Activated CD8-positive, alpha-beta T cell treated with anti-CD3 and anti-CD28 coated beads, Interleukin-2, amount 10 ng/mL, durations not matched to agents 7 days and 5 days (primary cell): ENCODE measurements at regions not wholly inside any gene's neighbourhood (a gene's known extent, or its start where the extent isn't known, plus 50 kb on each side); places are given as distances from the start of the nearest gene placed in this dataset.

Source experiments
- ATAC-seq: fragments of 150-1000 bp; cut with Tn5 transposase; one replicate; pipeline ENCODE4 v1.10.0; 2021; ENCODE audit warnings: moderate library complexity
- CTCF ChIA-PET: fragments of 350-600 bp; sonication (Branson Sonifier 250); formaldehyde crosslinking; loops from one replicate; lab custom pipeline; 2021; ENCODE audit warnings: antibody characterized with exemption; lab: Charles Lee
- POLR2A ChIA-PET: fragments of 350-600 bp; sonication (Branson Sonifier 250); formaldehyde crosslinking; loops from one replicate; lab custom pipeline; 2021; ENCODE audit warnings: antibody characterized with exemption; lab: Charles Lee
- DNase-seq: peaks from one replicate; pipeline ENCODE4 v3.0.0-alpha.2; 2020
- H3K27ac Mint-ChIP-seq: one replicate; pipeline ENCODE4 v1.8.0; 2021; ENCODE audit warnings: mild to moderate bottlenecking, mixed read lengths
- H3K27me3 Mint-ChIP-seq: one replicate; pipeline ENCODE4 v1.8.0; 2021; ENCODE audit warnings: low read depth, mixed read lengths
- H3K36me3 Mint-ChIP-seq: one replicate; pipeline ENCODE4 v1.8.0; 2021; ENCODE audit warnings: low read depth, mixed read lengths
- H3K4me1 Mint-ChIP-seq: one replicate; pipeline ENCODE4 v1.8.0; 2021; ENCODE audit warnings: low read depth, mixed read lengths
- H3K4me3 Mint-ChIP-seq: one replicate; pipeline ENCODE4 v1.8.0; 2021; ENCODE audit warnings: mild to moderate bottlenecking, mixed read lengths
- H3K9me3 Mint-ChIP-seq: one replicate; pipeline ENCODE4 v1.8.0; 2022; ENCODE audit warnings: mixed read lengths; ENCODE audit not compliant: insufficient read depth

GRCh38 chr20:19098806-19099578, 113.5 kb upstream of the SLC24A3 start:
- ChIA-PET CTCF (no interaction called here), POLR2A (interaction anchor here (0.6 kb wide), 1 partner anchor 12 kb away, joined by 3 read pairs; no protein-coding TSS in a partner anchor)
- Mint-ChIP-seq H3K27me3 (no peaks in the 10 kb centered on the region), H3K4me1 (no peaks in the 10 kb centered on the region), H3K4me3 (no peak overlapping the region), H3K36me3 (no peaks in the 10 kb centered on the region), H3K27ac (no peak overlapping the region), H3K9me3 (no peaks in the 10 kb centered on the region)
- DNase-seq (no peak), ATAC-seq (no peak)

GRCh38 chr20:19099596-19100545, 112.6 kb upstream of the SLC24A3 start:
- no peaks in the 10 kb centered on the region for H3K27me3 Mint-ChIP-seq
- no peaks in the 10 kb centered on the region for H3K9me3 Mint-ChIP-seq
- H3K4me3 Mint-ChIP-seq = no peak overlapping the region
- no peak for ATAC-seq
- POLR2A ChIA-PET = interaction anchor here (0.6 kb wide), 1 partner anchor 11 kb away, joined by 3 read pairs; no protein-coding TSS in a partner anchor
- H3K27ac Mint-ChIP-seq = no peak overlapping the region
- no peaks in the 10 kb centered on the region for H3K4me1 Mint-ChIP-seq
- no peak for DNase-seq
- CTCF ChIA-PET = no interaction called here
- no peaks in the 10 kb centered on the region for H3K36me3 Mint-ChIP-seq

- POLR2A ChIA-PET = no interaction called here
- CTCF ChIA-PET = no interaction called here
- ATAC-seq (no peak), DNase-seq (no peak)
- H3K27me3 Mint-ChIP-seq = no peaks in the 10 kb centered on the region
- H3K4me1 Mint-ChIP-seq = no peaks in the 10 kb centered on the region
- H3K4me3 Mint-ChIP-seq = no peak overlapping the region
- H3K27ac Mint-ChIP-seq = no peak overlapping the region
- no peaks in the 10 kb centered on the region for H3K36me3 Mint-ChIP-seq
- H3K9me3 Mint-ChIP-seq = no peaks in the 10 kb centered on the region
These were observed 111.5 kb upstream of the SLC24A3 start for GRCh38 chr20:19100975-19101374.

- Mint-ChIP-seq H3K27ac (no peak overlapping the region), H3K27me3 (no peaks in the 10 kb centered on the region), H3K9me3 (no peaks in the 10 kb centered on the region), H3K4me1 (no peaks in the 10 kb centered on the region), H3K4me3 (no peak overlapping the region), H3K36me3 (no peaks in the 10 kb centered on the region)
- no peak for DNase-seq
- POLR2A ChIA-PET = no interaction called here
- CTCF ChIA-PET = no interaction called here
- ATAC-seq = no peak
These were observed 108.3 kb upstream of the SLC24A3 start for GRCh38 chr20:19104186-19104585.

GRCh38 chr20:19108155-19108554, 104.3 kb upstream of the SLC24A3 start:
- Mint-ChIP-seq H3K27me3 (no peaks in the 10 kb centered on the region), H3K27ac (no peak overlapping the region), H3K9me3 (no peaks in the 10 kb centered on the region), H3K4me3 (no peak overlapping the region), H3K4me1 (no peaks in the 10 kb centered on the region), H3K36me3 (no peaks in the 10 kb centered on the region)
- DNase-seq (no peak), ATAC-seq (no peak)
- CTCF ChIA-PET = no interaction called here
- POLR2A ChIA-PET = no interaction called here

- Mint-ChIP-seq H3K27me3 (no peaks in the 10 kb centered on the region), H3K27ac (no peak overlapping the region), H3K4me3 (no peak overlapping the region), H3K9me3 (no peaks in the 10 kb centered on the region), H3K36me3 (no peaks in the 10 kb centered on the region), H3K4me1 (no peaks in the 10 kb centered on the region)
- DNase-seq (no peak), ATAC-seq (no peak)
- POLR2A ChIA-PET = interaction anchor here (0.6 kb wide), 1 partner anchor 11 kb away, joined by 3 read pairs; no protein-coding TSS in a partner anchor
- CTCF ChIA-PET = no interaction called here
These were observed 102.2 kb upstream of the SLC24A3 start for GRCh38 chr20:19110285-19110684.

- H3K27me3 Mint-ChIP-seq = no peaks in the 10 kb centered on the region
- H3K27ac Mint-ChIP-seq = no peak overlapping the region
- no peaks in the 10 kb centered on the region for H3K9me3 Mint-ChIP-seq
- DNase-seq (no peak), ATAC-seq (no peak)
- H3K4me3 Mint-ChIP-seq = no peak overlapping the region
- H3K36me3 Mint-ChIP-seq = no peaks in the 10 kb centered on the region
- ChIA-PET CTCF (no interaction called here), POLR2A (interaction anchor here (0.6 kb wide), 1 partner anchor 12 kb away, joined by 3 read pairs; no protein-coding TSS in a partner anchor)
- no peaks in the 10 kb centered on the region for H3K4me1 Mint-ChIP-seq
These were observed 101.5 kb upstream of the SLC24A3 start for GRCh38 chr20:19110881-19111460.

- POLR2A ChIA-PET = no interaction called here
- Mint-ChIP-seq H3K36me3 (no peaks in the 10 kb centered on the region), H3K9me3 (no peaks in the 10 kb centered on the region), H3K4me1 (no peaks in the 10 kb centered on the region), H3K4me3 (no peak overlapping the region), H3K27ac (no peak overlapping the region), H3K27me3 (no peaks in the 10 kb centered on the region)
- ATAC-seq (no peak), DNase-seq (no peak)
- CTCF ChIA-PET = no interaction called here
These were observed 99.6 kb upstream of the SLC24A3 start for GRCh38 chr20:19112828-19113227.

GRCh38 chr20:19113343-19113930, 99.0 kb upstream of the SLC24A3 start:
- no peaks in the 10 kb centered on the region for H3K27me3 Mint-ChIP-seq
- CTCF ChIA-PET = no interaction called here
- DNase-seq (no peak), ATAC-seq (no peak)
- POLR2A ChIA-PET = no interaction called here
- H3K4me3 Mint-ChIP-seq = no peak overlapping the region
- H3K36me3 Mint-ChIP-seq = no peaks in the 10 kb centered on the region
- no peaks in the 10 kb centered on the region for H3K4me1 Mint-ChIP-seq
- no peaks in the 10 kb centered on the region for H3K9me3 Mint-ChIP-seq
- H3K27ac Mint-ChIP-seq = no peak overlapping the region

GRCh38 chr20:19114410-19114809, 98.0 kb upstream of the SLC24A3 start:
- Mint-ChIP-seq H3K27me3 (no peaks in the 10 kb centered on the region), H3K4me3 (no peak overlapping the region), H3K36me3 (no peaks in the 10 kb centered on the region), H3K4me1 (no peaks in the 10 kb centered on the region), H3K27ac (no peak overlapping the region), H3K9me3 (no peaks in the 10 kb centered on the region)
- POLR2A ChIA-PET = no interaction called here
- ATAC-seq (no peak), DNase-seq (no peak)
- CTCF ChIA-PET = no interaction called here

GRCh38 chr20:19115581-19115980, 96.9 kb upstream of the SLC24A3 start:
- Mint-ChIP-seq H3K27me3 (no peaks in the 10 kb centered on the region), H3K27ac (no peak overlapping the region), H3K9me3 (no peaks in the 10 kb centered on the region), H3K36me3 (no peaks in the 10 kb centered on the region), H3K4me3 (no peak overlapping the region), H3K4me1 (no peaks in the 10 kb centered on the region)
- POLR2A ChIA-PET = no interaction called here
- no peak for ATAC-seq
- CTCF ChIA-PET = no interaction called here
- no peak for DNase-seq
